OCI-LY3 (cell line): ENCODE measurements at regions not wholly inside any gene's neighbourhood (a gene's known extent, or its start where the extent isn't known, plus 50 kb on each side); places are given as distances from the start of the nearest gene placed in this dataset.
"Not testable (repeated sequence)": the region's sequence is repeated elsewhere in the genome, so short reads cannot be mapped to it uniquely, and the experiment has no call there.

Experiments
- H2AFZ ChIP-seq: fragments of 200-600, 300-600 bp; shearing (Covaris generic); 2 replicates; pipeline ENCODE4 v1.6.0; 2014; ENCODE audit warnings: antibody characterized with exemption, low read depth, low read length
- H3K27ac ChIP-seq: fragments of 200-600, 300-600 bp; sonication (generic); 2 replicates; pipeline ENCODE4 v1.5.1; 2014; ENCODE audit warnings: mild to moderate bottlenecking, low read length, moderate library complexity, mixed read lengths
- H3K27me3 ChIP-seq: fragments of 200-600, 300-600 bp; sonication (generic); 2 replicates; pipeline ENCODE4 v1.6.1; 2014; ENCODE audit warnings: low read depth, low read length, mixed read lengths
- H3K36me3 ChIP-seq: fragments of 200-600, 300-600 bp; sonication (generic); replicated peaks from 2 replicates; pipeline ENCODE3; 2014; ENCODE audit warnings: low read depth, low read length, mixed read lengths
- H3K4me1 ChIP-seq: fragments of 300-600, 200-600 bp; sonication (generic); 2 replicates; pipeline ENCODE4 v1.6.1; 2014; ENCODE audit warnings: low read length, mixed read lengths
- H3K4me2 ChIP-seq: fragments of 200-600, 300-600 bp; sonication (generic); 2 replicates; pipeline ENCODE4 v1.6.1; 2014; ENCODE audit warnings: low read length, mixed read lengths
- H3K4me3 ChIP-seq: fragments of 300-600, 200-600 bp; sonication (generic); 2 replicates; pipeline ENCODE4 v1.5.1; 2014; ENCODE audit warnings: antibody characterized with exemption, mild to moderate bottlenecking, low read length, moderate library complexity
- H3K79me2 ChIP-seq: fragments of 300-600, 200-600 bp; shearing (Covaris generic); 2 replicates; pipeline ENCODE4 v1.6.1; 2014; ENCODE audit warnings: mild to moderate bottlenecking, low read length, mixed read lengths
- H3K9ac ChIP-seq: fragments of 300-600, 200-600 bp; shearing (Covaris generic); 2 replicates; pipeline ENCODE4 v1.6.0; 2014; ENCODE audit warnings: mild to moderate bottlenecking, low read length, moderate library complexity
- H3K9me3 ChIP-seq: fragments of 200-600, 300-600 bp; shearing (Covaris generic); 2 replicates; pipeline ENCODE4 v1.6.1; 2014; ENCODE audit warnings: low read length, mixed read lengths; ENCODE audit not compliant: insufficient read depth
- H4K20me1 ChIP-seq: fragments of 200-600, 300-600 bp; sonication (generic); 2 replicates; pipeline ENCODE4 v1.6.1; 2016; ENCODE audit warnings: low read length, mixed read lengths; ENCODE audit not compliant: insufficient read depth
- CTCF ChIP-seq: fragments of 200-600, 300-600 bp; sonication (generic); IDR thresholded peaks from 2 replicates; pipeline ENCODE4 v1.5.1; 2014; ENCODE audit warnings: antibody characterized with exemption, low read length, low read depth
- EZH2phosphoT487 ChIP-seq: fragments of 200-600 bp; shearing (Covaris generic); IDR thresholded peaks from 2 replicates; pipeline ENCODE4 v1.6.1; 2018; ENCODE audit warnings: antibody characterized with exemption, mixed run types, low read depth

- Histone ChIP-seq H3K27ac (peak overlapping the region; percentile 72), H3K27me3 (no peaks in the 10 kb centered on the region), H3K4me3 (peak overlapping the region; percentile 34), H4K20me1 (no peaks in the 10 kb centered on the region), H2AFZ (peak overlapping the region; percentile 25; the same call in 1 of the 2 replicates), H3K4me1 (peaks cover 37% of the 10 kb centered on the region), H3K9ac (peak overlapping the region; percentile 16; the same call in 1 of the 2 replicates), H3K9me3 (peaks cover 14% of the 10 kb centered on the region; the same call in 1 of the 2 replicates), H3K79me2 (no peaks in the 10 kb centered on the region), H3K4me2 (peak overlapping the region; percentile 68), H3K36me3 (peaks cover 15% of the 10 kb centered on the region)
- TF ChIP-seq EZH2phosphoT487 (no peak), CTCF (no peak)
Observed at GRCh38 chr4:138341739-138342415, 99.7 kb upstream of the SLC7A11 start.

- H2AFZ ChIP-seq = no peak overlapping the region
- no peaks in the 10 kb centered on the region for H3K79me2 ChIP-seq
- H3K4me3 ChIP-seq = no peak overlapping the region
- H4K20me1 ChIP-seq = no peaks in the 10 kb centered on the region
- H3K27ac ChIP-seq = no peak overlapping the region
- H3K36me3 ChIP-seq = peaks cover 14% of the 10 kb centered on the region
- no peaks in the 10 kb centered on the region for H3K27me3 ChIP-seq
- no peak overlapping the region for H3K9ac ChIP-seq
- peaks cover 36% of the 10 kb centered on the region for H3K4me1 ChIP-seq
- TF ChIP-seq EZH2phosphoT487 (no peak), CTCF (no peak)
- H3K4me2 ChIP-seq = no peak overlapping the region
- peaks cover 8% of the 10 kb centered on the region; the same call in 1 of the 2 replicates for H3K9me3 ChIP-seq
Observed at GRCh38 chr4:138338840-138339239, 96.7 kb upstream of the SLC7A11 start.

GRCh38 chr4:138338222-138338621 is 96.1 kb upstream of the SLC7A11 start:
- not testable (repeated sequence) for H3K4me3 ChIP-seq, H3K27ac ChIP-seq, H3K9ac ChIP-seq, H3K9me3 ChIP-seq, H3K79me2 ChIP-seq, H2AFZ ChIP-seq, H3K27me3 ChIP-seq, H3K36me3 ChIP-seq, H4K20me1 ChIP-seq, H3K4me2 ChIP-seq
- H3K4me1 ChIP-seq = peaks cover 30% of the 10 kb centered on the region

- Histone ChIP-seq H3K4me1 (peaks cover 23% of the 10 kb centered on the region), H3K27ac (no peak overlapping the region), H3K27me3 (no peaks in the 10 kb centered on the region), H2AFZ (no peak overlapping the region), H3K79me2 (no peaks in the 10 kb centered on the region), H3K9me3 (peaks cover 13% of the 10 kb centered on the region), H3K9ac (no peak overlapping the region), H3K4me2 (no peak overlapping the region), H4K20me1 (no peaks in the 10 kb centered on the region), H3K4me3 (no peak overlapping the region), H3K36me3 (peaks cover 13% of the 10 kb centered on the region)
- TF ChIP-seq EZH2phosphoT487 = no peak
- no peak for TF ChIP-seq CTCF
Observed at GRCh38 chr4:138334346-138335016, 92.3 kb upstream of the SLC7A11 start.

GRCh38 chr4:138332415-138332814 is 90.3 kb upstream of the SLC7A11 start:
- Histone ChIP-seq H3K36me3 (peaks cover 13% of the 10 kb centered on the region), H3K4me1 (peaks cover 42% of the 10 kb centered on the region), H3K9me3 (peaks cover 13% of the 10 kb centered on the region)
- H3K79me2 ChIP-seq, H3K27ac ChIP-seq, H3K27me3 ChIP-seq, H3K9ac ChIP-seq, H2AFZ ChIP-seq, H3K4me3 ChIP-seq, H4K20me1 ChIP-seq, H3K4me2 ChIP-seq: not testable (repeated sequence)
